HEK293 (cell line): ENCODE measurements at regions not wholly inside any gene's neighbourhood (a gene's known extent, or its start where the extent isn't known, plus 50 kb on each side); places are given as distances from the start of the nearest gene placed in this dataset.

Source experiments
- CTCF ChIA-PET: fragments of 350-600 bp; formaldehyde crosslinking; extraction: SDS; loops from one replicate; lab custom pipeline; 2021; ENCODE audit warnings: antibody characterized with exemption; lab: Yijun Ruan, JAX
- POLR2A ChIA-PET: fragments of 300-600 bp; formaldehyde crosslinking; extraction: SDS; loops from one replicate; lab custom pipeline; 2020; ENCODE audit warnings: antibody characterized with exemption, inconsistent platforms; lab: Yijun Ruan, JAX
- H3K27ac ChIP-seq: fragments of 200-500 bp; sonication (Bioruptor generic); 2 replicates; pipeline ENCODE4 v1.5.1; 2014; ENCODE audit warnings: low read depth, low read length, control low read depth, inconsistent platforms; ENCODE audit errors: extremely low read depth
- H3K36me3 ChIP-seq, 2 experiments: fragments of 200-500 bp in 1 of 2; sonication (Bioruptor generic) in 1 of 2; 1 replicate in 1 of 2; 2 replicates in 1 of 2; pipeline ENCODE4 v1.5.1; 2014 to 2017; ENCODE audit warnings: inconsistent platforms in 2 of 2, low read length in 2 of 2; ENCODE audit not compliant: control insufficient read depth in 2 of 2, insufficient read depth in 1 of 2
- H3K4me1 ChIP-seq: fragments of 200-500 bp; sonication (Bioruptor generic); 2 replicates; pipeline ENCODE4 v1.5.1; 2014; ENCODE audit warnings: mild to moderate bottlenecking, low read length, inconsistent platforms; ENCODE audit not compliant: control insufficient read depth, insufficient read depth
- H3K4me3 ChIP-seq: 2 replicates; pipeline ENCODE4 v1.5.1; 2011; ENCODE audit warnings: low read depth, mild to moderate bottlenecking, control low read depth, low read length, moderate library complexity
- H3K9me3 ChIP-seq: fragments of 200-500 bp; sonication (Bioruptor generic); 2 replicates; pipeline ENCODE4 v1.5.1; 2014; ENCODE audit warnings: low read depth, low read length, inconsistent platforms; ENCODE audit not compliant: control insufficient read depth, insufficient read depth
- ATF2 ChIP-seq: fragments of 450-650 bp; formaldehyde crosslinking; IDR thresholded peaks from 2 replicates; pipeline ENCODE4 v1.5.1; 2016; ENCODE audit warnings: missing biosample characterization, missing genetic modification characterization, low read depth
- BCL6B ChIP-seq: fragments of 450-650 bp; formaldehyde crosslinking; IDR thresholded peaks from 2 replicates; pipeline ENCODE4 v1.5.1; 2017; ENCODE audit warnings: missing biosample characterization, missing genetic modification characterization
- GLI4 ChIP-seq: fragments of 450-650 bp; formaldehyde crosslinking; IDR thresholded peaks from 2 replicates; pipeline ENCODE4 v1.5.1; 2016; ENCODE audit warnings: missing biosample characterization, missing genetic modification characterization
- HIC1 ChIP-seq: fragments of 450-650 bp; formaldehyde crosslinking; IDR thresholded peaks from 2 replicates; pipeline ENCODE4 v1.5.1; 2016; ENCODE audit warnings: missing biosample characterization, missing genetic modification characterization
- PRDM1 ChIP-seq: fragments of 450-650 bp; formaldehyde crosslinking; IDR thresholded peaks from 2 replicates; pipeline ENCODE4; 2016; ENCODE audit warnings: missing biosample characterization, missing genetic modification characterization
- SCRT2 ChIP-seq: fragments of 450-650 bp; formaldehyde crosslinking; IDR thresholded peaks from 2 replicates; pipeline ENCODE4 v1.5.1; 2016; ENCODE audit warnings: missing biosample characterization, missing genetic modification characterization
- ZNF362 ChIP-seq: fragments of 450-650 bp; formaldehyde crosslinking; IDR thresholded peaks from 2 replicates; pipeline ENCODE4 v1.5.1; 2016; ENCODE audit warnings: missing biosample characterization, missing genetic modification characterization
- ZNF513 ChIP-seq: fragments of 450-650 bp; IDR thresholded peaks from 2 replicates; pipeline ENCODE4 v1.5.1; 2018; ENCODE audit warnings: missing biosample characterization, missing genetic modification characterization
- ZNF514 ChIP-seq: fragments of 450-650 bp; formaldehyde crosslinking; IDR thresholded peaks from 2 replicates; pipeline ENCODE4 v1.5.1; 2016; ENCODE audit warnings: missing biosample characterization, missing genetic modification characterization
- ZNF544 ChIP-seq: fragments of 450-650 bp; formaldehyde crosslinking; IDR thresholded peaks from 2 replicates; pipeline ENCODE4 v1.5.0; 2017; ENCODE audit warnings: missing biosample characterization, missing genetic modification characterization
- ZNF629 ChIP-seq: fragments of 450-650 bp; formaldehyde crosslinking; IDR thresholded peaks from 2 replicates; pipeline ENCODE4 v1.5.1; 2017; ENCODE audit warnings: missing biosample characterization, missing genetic modification characterization
- ZNF660 ChIP-seq: fragments of 450-650 bp; IDR thresholded peaks from 2 replicates; pipeline ENCODE4 v1.5.1; 2018; ENCODE audit warnings: missing biosample characterization, mild to moderate bottlenecking, missing genetic modification characterization
- ZNF664 ChIP-seq: fragments of 450-650 bp; formaldehyde crosslinking; IDR thresholded peaks from 2 replicates; pipeline ENCODE4 v1.5.1; 2016; ENCODE audit warnings: missing biosample characterization, missing genetic modification characterization
- ZNF701 ChIP-seq: fragments of 450-650 bp; formaldehyde crosslinking; IDR thresholded peaks from 2 replicates; pipeline ENCODE4 v1.5.1; 2016; ENCODE audit warnings: missing biosample characterization, missing genetic modification characterization

GRCh38 chr13:79870123-79870522, 389.2 kb downstream of the NDFIP2 start:
- POLR2A ChIA-PET: no interaction called here
- no peaks in the 10 kb centered on the region for H3K4me1 ChIP-seq

More at GRCh38 chr13:79870123-79870522, 389.2 kb downstream of the NDFIP2 start:
- CTCF ChIA-PET: interaction anchor here (0.6 kb wide), 2 partner anchors 71 to 100 kb away, joined by 3 to 4 read pairs; no protein-coding TSS in a partner anchor
- TF ChIP-seq HIC1 (tag by site-specific recombination): no peak
- peak; percentile 81 for TF ChIP-seq ATF2
- 0 out of 2 replicates have a peak, but pooled peaks have one; percentile 9 for TF ChIP-seq SCRT2 (tag by site-specific recombination)
- no peak for TF ChIP-seq ZNF514 (tag by site-specific recombination)
- no peak for TF ChIP-seq ZNF544 (tag by site-specific recombination)
- TF ChIP-seq ZNF629 (tag by site-specific recombination): 0 out of 2 replicates have a peak, but pooled peaks have one; percentile 38
- TF ChIP-seq ZNF701 (tag by site-specific recombination): no peak
- no peak for TF ChIP-seq ZNF362
- no peak for TF ChIP-seq BCL6B (tag by site-specific recombination)
- TF ChIP-seq ZNF660 (tag by site-specific recombination): 0 out of 2 replicates have a peak, but pooled peaks have one; percentile 15
- peak; percentile 60 for TF ChIP-seq ZNF664
- TF ChIP-seq ZNF513 (tag by site-specific recombination): no peak
- TF ChIP-seq PRDM1 (tag by site-specific recombination): 0 out of 2 replicates have a peak, but pooled peaks have one; percentile 47
- no peak for TF ChIP-seq GLI4 (tag by site-specific recombination)
- H3K36me3 ChIP-seq: no peaks in the 10 kb centered on the region
- H3K9me3 ChIP-seq: no peaks in the 10 kb centered on the region
- H3K4me3 ChIP-seq: no peak overlapping the region
- H3K27ac ChIP-seq: no peak overlapping the region
